ENCODE measurements at regions not wholly inside any gene's neighbourhood (a gene's known extent, or its start where the extent isn't known, plus 50 kb on each side); places are given as distances from the start of the nearest gene placed in this dataset.
A peak's percentile ranks its signal among the peaks of the same experiment; 100 is the strongest.

DNA sequence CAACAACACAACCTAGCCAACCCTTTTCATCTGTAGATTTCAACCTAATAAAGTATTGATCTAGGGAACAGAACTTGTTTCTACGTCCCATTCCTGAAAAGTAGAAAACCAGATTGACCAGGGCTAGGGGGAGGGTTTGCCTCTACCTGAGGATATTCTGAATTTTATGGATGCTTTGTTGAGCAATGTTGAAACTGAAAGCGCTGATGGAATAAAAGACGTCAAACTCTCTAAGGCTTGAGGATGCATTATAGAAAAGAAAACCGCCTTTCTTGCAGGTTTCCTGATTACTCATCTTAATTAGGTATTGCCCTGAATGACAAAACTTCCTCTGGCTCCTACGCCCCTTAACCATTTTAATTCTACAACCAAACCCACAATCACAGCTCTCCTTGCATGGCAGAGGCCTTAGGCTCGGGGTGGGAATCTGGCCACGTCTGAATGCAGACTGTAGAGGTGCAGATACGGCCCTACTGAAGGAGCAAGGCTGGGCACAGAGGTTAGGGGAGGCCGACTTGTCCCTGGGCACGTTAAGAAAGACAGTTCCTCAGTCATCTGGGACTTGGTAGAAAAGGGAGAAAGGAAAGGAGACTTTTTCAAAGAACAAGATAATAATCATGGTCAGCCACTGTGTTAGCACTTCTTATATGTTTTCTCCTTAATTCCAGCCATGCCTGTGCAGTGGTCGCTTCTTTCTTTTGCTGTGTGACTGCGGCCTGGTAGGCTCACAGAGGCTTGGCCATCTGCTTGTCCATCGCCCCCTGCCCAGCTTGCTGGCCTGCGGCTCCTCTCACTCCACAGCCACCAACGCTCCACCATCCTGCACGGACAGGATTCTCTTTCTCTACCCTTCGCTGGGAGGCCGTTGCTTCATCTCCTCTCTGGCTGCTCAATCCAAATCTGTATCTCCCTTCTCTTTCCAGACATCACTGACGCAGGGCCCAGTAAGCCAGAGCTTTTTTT is 209.5 kb downstream of the VAPA start:
- peak overlapping the region; percentile 82 for H3K4me2 ChIP-seq (ENCODE audit: control insufficient read depth, extremely low read depth, insufficient read depth, low read depth, low read length)
- H3K9ac ChIP-seq (ENCODE audit: control insufficient read depth, extremely low read depth, insufficient read depth, low read length), result peak overlapping the region; percentile 57
- H3K4me3 ChIP-seq (ENCODE audit: control insufficient read depth in 2 of 3, extremely low read depth in 1 of 3, insufficient read depth in 2 of 3, low read depth in 1 of 3, low read length in 3 of 3), result peak overlapping the region in 2 of 3 experiments; percentile 34 to 39
- no peaks in the 10 kb centered on the region for H3K9me3 ChIP-seq (ENCODE audit: control insufficient read depth, low read depth, low read length)
- TF ChIP-seq, protein P1, sequence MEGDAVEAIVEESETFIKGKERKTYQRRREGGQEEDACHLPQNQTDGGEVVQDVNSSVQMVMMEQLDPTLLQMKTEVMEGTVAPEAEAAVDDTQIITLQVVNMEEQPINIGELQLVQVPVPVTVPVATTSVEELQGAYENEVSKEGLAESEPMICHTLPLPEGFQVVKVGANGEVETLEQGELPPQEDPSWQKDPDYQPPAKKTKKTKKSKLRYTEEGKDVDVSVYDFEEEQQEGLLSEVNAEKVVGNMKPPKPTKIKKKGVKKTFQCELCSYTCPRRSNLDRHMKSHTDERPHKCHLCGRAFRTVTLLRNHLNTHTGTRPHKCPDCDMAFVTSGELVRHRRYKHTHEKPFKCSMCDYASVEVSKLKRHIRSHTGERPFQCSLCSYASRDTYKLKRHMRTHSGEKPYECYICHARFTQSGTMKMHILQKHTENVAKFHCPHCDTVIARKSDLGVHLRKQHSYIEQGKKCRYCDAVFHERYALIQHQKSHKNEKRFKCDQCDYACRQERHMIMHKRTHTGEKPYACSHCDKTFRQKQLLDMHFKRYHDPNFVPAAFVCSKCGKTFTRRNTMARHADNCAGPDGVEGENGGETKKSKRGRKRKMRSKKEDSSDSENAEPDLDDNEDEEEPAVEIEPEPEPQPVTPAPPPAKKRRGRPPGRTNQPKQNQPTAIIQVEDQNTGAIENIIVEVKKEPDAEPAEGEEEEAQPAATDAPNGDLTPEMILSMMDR (optimal IDR thresholded peaks at IDR 0.05 in 1 of 3, IDR thresholded peaks at IDR 0.05 in 1 of 3, conservative IDR thresholded peaks at IDR 0.05 in 1 of 3; ENCODE audit: extremely low read depth in 1 of 3, insufficient read depth in 2 of 3, low read length in 3 of 3), result no peak
- TF ChIP-seq EZH2 (IDR thresholded peaks at IDR 0.05; ENCODE audit: low read length), result no peak
- H2AFZ ChIP-seq (ENCODE audit: control insufficient read depth, low read length), result peak overlapping the region; percentile 79
- no peaks in the 10 kb centered on the region for H3K79me2 ChIP-seq (ENCODE audit: control insufficient read depth, insufficient read depth, low read length)
- peaks cover 21% of the 10 kb centered on the region for H3K4me1 ChIP-seq (ENCODE audit: control insufficient read depth, extremely low read depth, insufficient read depth, low read length)
- dilution Hi-C loops (cut with MboI; ENCODE audit: extremely low pct_ligation_motif_present, low sequenced_read_pairs), result no loop called here
- no peaks in the 10 kb centered on the region for H4K20me1 ChIP-seq (ENCODE audit: control insufficient read depth, extremely low read depth, insufficient read depth, low read length)
- DNase-seq (ENCODE audit: low read depth, low spot score) (no peak), FAIRE-seq (peak; percentile 75)
- no peaks in the 10 kb centered on the region for H3K9me1 ChIP-seq (ENCODE audit: control insufficient read depth, extremely low read depth, insufficient read depth, low read length)
- no peaks in the 10 kb centered on the region for H3K36me3 ChIP-seq (ENCODE audit: control insufficient read depth in 2 of 2, extremely low read depth in 1 of 2, insufficient read depth in 2 of 2, low read length in 2 of 2)
- H3K27ac ChIP-seq (ENCODE audit: control insufficient read depth, insufficient read depth, low read length), result peak overlapping the region; percentile 76
- no peaks in the 10 kb centered on the region for H3K27me3 ChIP-seq (ENCODE audit: control insufficient read depth, extremely low read depth, insufficient read depth, low read length)

DNA sequence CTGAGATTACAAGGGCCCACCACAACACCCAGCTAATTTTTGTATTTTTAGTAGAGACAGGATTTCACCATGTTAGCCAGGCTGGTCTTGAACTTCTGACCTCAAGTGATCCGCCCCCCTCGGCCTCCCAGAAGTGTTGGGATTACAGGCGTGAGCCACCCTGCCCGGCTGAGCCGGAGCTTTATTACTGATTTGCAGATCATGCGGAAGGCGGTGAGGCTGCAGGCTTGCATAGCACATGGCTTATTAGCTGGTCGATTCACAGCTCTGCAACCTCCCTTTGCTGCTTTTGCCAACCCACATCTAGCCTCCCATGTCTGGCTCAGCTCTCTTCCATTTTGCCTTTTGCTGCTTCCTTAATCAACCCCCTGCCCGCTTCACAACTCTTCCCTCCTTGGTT is 210.3 kb downstream of the VAPA start:
- H3K79me2 ChIP-seq (ENCODE audit: control insufficient read depth, insufficient read depth, low read length), result no peaks in the 10 kb centered on the region
- dilution Hi-C loops (cut with MboI; ENCODE audit: extremely low pct_ligation_motif_present, low sequenced_read_pairs), result no loop called here
- no peak overlapping the region for H3K9ac ChIP-seq (ENCODE audit: control insufficient read depth, extremely low read depth, insufficient read depth, low read length)
- H3K4me3 ChIP-seq (ENCODE audit: control insufficient read depth in 2 of 3, extremely low read depth in 1 of 3, insufficient read depth in 2 of 3, low read depth in 1 of 3, low read length in 3 of 3), result no peak overlapping the region
- H3K4me1 ChIP-seq (ENCODE audit: control insufficient read depth, extremely low read depth, insufficient read depth, low read length), result peaks cover 21% of the 10 kb centered on the region
- no peaks in the 10 kb centered on the region for H3K36me3 ChIP-seq (ENCODE audit: control insufficient read depth in 2 of 2, extremely low read depth in 1 of 2, insufficient read depth in 2 of 2, low read length in 2 of 2)
- H4K20me1 ChIP-seq (ENCODE audit: control insufficient read depth, extremely low read depth, insufficient read depth, low read length), result no peaks in the 10 kb centered on the region
- H3K27me3 ChIP-seq (ENCODE audit: control insufficient read depth, extremely low read depth, insufficient read depth, low read length), result no peaks in the 10 kb centered on the region
- no peaks in the 10 kb centered on the region for H3K9me3 ChIP-seq (ENCODE audit: control insufficient read depth, low read depth, low read length)
- H3K4me2 ChIP-seq (ENCODE audit: control insufficient read depth, extremely low read depth, insufficient read depth, low read depth, low read length), result no peak overlapping the region
- TF ChIP-seq, protein P1 (optimal IDR thresholded peaks at IDR 0.05 in 1 of 3, IDR thresholded peaks at IDR 0.05 in 1 of 3, conservative IDR thresholded peaks at IDR 0.05 in 1 of 3; ENCODE audit: extremely low read depth in 1 of 3, insufficient read depth in 2 of 3, low read length in 3 of 3), result no peak
- no peak for TF ChIP-seq EZH2 (IDR thresholded peaks at IDR 0.05; ENCODE audit: low read length)
- H2AFZ ChIP-seq (ENCODE audit: control insufficient read depth, low read length), result no peak overlapping the region
- no peaks in the 10 kb centered on the region for H3K9me1 ChIP-seq (ENCODE audit: control insufficient read depth, extremely low read depth, insufficient read depth, low read length)
- H3K27ac ChIP-seq (ENCODE audit: control insufficient read depth, insufficient read depth, low read length), result no peak overlapping the region
- FAIRE-seq (no peak), DNase-seq (ENCODE audit: low read depth, low spot score) (no peak)

All from keratinocyte (primary cell).